Raji (cell line): ENCODE measurements at regions not wholly inside any gene's neighbourhood (a gene's known extent, or its start where the extent isn't known, plus 50 kb on each side); places are given as distances from the start of the nearest gene placed in this dataset.

Experiments used
- POLR2A ChIP-seq: IDR thresholded peaks from 2 replicates; pipeline ENCODE4 v1.6.1; 2011; ENCODE audit warnings: low read depth, low read length, control low read depth; ENCODE audit not compliant: insufficient read depth

- TF ChIP-seq POLR2A: no peak
These were observed 69.2 kb upstream of the IGFBP3 start for GRCh38 chr7:45990276-45990675.

DNA sequence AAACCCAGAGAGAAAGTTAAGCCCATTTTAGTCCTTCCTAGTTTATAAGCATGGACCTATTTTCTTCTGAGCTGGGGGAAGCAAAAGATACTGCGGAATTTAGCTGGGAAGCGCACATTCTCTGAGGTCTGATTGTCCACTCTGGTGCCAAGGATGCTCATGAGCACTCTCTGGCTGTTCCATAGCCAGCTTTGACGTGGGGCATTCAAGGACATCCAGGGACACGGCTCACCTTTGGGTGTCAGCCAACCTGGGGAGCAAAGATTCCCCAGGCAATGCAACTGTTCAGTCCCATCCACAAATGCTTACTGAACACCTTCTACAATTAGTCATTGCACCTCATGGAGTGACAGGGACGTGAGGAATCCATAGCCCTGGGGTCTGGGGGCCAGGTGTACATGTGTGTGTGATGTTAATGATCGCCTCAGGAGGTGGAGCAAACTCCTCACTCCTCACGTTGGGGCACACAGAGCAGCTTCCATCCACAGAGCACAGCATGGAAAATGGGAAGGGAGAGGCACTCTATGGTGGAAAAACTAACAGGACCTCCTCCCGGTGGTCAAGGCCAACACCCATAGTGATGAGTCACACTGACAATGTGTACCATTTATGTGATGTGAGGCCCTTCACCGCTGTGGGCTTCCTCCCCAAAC is 67.5 kb upstream of the IGFBP3 start:
- TF ChIP-seq POLR2A: no peak

DNA sequence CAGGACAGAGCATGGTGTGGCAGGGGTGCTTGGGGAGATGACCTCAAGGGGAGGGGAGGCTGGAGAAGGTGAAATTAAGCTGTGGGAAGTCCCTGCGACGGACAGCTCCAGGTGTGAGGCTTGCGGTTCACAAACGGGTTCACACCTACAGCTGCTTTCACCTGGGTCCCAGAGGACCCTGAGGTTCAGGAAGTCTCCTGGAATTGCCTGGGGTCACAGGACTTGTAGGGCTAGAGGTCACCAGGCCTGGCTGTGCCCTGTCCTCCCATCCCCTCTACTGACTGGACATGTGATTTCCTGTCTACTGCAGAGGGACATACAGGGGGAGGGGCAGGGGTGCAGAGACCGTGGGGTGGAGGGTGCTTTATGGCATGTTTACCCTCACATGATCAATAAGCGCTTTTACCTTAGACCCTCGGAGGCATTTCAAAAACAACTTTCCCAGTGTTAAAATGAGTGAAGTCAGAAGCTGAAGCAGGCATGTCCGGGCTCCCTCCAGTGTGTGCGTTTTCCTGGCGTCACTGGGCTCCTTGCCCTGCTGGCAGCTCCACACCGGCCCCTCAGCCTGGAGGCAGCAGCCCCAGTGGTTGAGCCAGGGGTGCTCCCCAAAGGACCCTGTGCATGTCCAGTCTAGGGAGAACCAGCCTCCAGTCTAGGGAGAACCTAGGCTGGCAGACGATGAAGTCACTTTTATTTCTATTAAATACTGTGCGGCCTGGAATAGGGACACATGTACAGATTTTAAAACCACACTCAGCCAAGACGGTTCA is 66.6 kb upstream of the IGFBP3 start:
- TF ChIP-seq POLR2A: no peak

- no peak for TF ChIP-seq POLR2A
These were observed 65.6 kb upstream of the IGFBP3 start for GRCh38 chr7:45986355-45987298.

DNA sequence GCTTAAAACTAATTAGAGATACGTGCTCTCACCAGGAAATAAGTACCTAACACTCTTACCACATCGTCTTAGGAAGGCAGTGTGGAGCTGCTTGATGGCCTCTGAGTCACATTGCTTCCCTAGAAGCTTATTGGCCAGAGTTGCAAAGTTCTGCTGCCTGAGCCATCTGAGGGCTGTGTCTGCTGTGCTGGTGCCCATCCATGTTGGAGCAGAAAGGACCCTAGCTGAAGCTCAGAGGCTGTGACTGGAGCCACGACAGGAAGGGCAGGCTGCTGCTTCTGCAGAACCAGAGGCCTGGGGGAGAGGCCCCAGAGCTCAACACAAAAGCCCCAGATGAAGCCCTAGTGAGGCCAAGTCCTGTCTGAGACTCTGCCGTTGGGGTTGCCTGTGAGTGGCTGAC is 64.8 kb upstream of the IGFBP3 start:
- no peak for TF ChIP-seq POLR2A

- no peak for TF ChIP-seq POLR2A
These were observed 63.6 kb upstream of the IGFBP3 start for GRCh38 chr7:45984386-45985295.

DNA sequence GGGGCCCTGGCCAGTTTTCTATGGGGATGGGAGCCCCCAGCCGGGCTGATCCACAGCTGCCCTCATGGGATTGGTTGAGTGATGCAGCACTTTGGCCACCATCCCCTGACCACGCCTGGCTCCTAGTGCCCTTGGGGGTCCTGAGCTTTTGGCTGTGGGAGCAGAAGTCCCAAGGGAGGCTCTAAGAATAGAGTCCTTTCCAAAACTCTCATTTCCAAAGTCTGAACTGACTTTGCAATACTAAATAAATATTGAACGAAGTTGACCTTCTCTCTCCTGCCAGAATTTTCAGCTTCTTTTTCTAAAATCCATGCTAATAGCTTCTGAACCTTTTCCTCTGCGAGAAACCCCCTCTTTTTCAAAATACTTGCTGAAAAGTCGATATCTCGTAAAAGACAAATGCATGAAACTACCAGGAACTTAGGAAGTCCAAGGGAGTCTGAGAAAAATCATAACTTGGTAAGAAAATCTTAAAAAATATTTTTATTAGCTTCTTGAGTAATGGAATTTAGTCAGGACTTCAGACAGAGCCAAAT is 62.7 kb upstream of the IGFBP3 start:
- no peak for TF ChIP-seq POLR2A

- TF ChIP-seq POLR2A: no peak
These were observed 62.0 kb upstream of the IGFBP3 start for GRCh38 chr7:45982907-45983719.

GRCh38 chr7:45982132-45982531 is 61.1 kb upstream of the IGFBP3 start:
- no peak for TF ChIP-seq POLR2A

- TF ChIP-seq POLR2A: no peak
These were observed 59.9 kb upstream of the IGFBP3 start for GRCh38 chr7:45980973-45981372.

DNA sequence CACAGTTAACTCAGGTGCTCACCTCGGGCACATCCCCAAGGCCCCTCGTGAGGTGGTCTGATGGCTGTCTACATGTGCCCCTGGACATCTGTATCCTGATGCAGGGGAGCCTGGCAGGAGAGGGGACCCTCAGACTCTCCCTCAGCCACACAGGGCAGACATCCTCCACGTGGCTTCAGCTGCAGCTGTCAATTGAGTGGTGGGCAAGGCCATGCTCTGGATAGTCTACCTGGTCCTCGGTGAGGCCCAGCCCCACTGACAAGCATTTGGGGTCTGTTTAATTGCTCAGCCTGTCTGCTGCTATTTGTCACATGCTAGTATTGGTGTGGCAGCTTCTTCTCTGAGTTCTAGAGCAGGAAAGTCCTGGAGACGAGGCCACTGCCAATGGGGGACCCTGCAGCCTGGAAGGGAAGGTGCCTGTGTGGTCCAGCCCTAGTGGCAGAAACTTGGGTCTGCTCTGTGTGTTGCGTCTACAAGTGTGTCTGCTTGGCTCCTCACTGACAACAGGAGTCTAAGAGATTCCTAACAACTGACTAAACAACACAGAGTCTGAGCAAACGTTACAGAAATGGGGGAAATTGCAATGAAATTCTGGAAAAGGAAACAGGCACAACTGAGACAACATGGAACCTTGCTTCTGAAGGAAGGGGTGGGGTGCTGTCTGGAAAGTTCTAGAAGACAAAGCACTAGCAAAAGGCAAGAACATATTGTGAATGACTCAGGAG is 59.3 kb upstream of the IGFBP3 start:
- TF ChIP-seq POLR2A: no peak

DNA sequence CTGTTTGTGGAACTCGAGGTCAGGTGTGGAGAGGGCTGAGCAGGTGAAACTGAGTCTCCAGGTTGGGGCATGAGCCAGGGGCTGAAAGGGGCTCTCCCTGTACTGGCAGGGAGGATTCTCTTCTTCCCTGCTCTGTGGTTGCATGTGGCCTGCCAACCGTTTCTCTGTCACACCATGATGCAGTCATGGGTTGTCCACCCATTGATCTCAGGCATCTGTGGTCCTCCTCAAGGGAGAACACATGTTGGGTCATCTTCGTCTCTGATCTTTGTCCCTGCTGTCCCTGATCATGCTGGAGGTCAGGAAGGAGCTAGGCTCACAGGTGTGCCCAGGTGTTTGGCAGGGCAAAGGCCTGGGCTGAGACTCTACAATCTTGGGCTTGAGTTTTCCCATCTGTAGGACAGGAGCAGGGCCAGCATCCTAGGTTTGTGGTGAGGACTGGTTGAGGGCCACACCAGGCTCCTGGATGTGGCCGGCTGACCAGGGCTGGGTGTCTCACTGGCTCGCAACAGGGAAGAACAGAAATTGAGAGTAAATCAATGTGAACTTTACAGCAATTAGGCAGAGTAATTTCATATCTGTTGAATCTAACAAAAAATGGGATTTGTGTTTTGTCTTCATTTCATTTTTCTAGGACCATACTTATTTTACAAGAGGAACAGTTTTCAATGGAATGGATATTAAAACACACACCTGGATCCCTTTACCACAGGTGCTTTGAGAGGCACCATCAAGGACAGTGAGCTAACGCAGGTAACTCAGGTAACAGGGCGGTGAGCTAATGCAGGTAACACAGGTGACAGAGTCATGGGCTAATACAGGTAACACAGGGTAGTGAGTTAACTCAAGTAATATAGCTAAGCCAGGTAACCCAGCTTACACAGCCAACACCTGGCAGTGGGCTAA is 58.5 kb upstream of the IGFBP3 start:
- no peak for TF ChIP-seq POLR2A
